ENCODE measurements at regions not wholly inside any gene's neighbourhood (a gene's known extent, or its start where the extent isn't known, plus 50 kb on each side); places are given as distances from the start of the nearest gene placed in this dataset.

DNA sequence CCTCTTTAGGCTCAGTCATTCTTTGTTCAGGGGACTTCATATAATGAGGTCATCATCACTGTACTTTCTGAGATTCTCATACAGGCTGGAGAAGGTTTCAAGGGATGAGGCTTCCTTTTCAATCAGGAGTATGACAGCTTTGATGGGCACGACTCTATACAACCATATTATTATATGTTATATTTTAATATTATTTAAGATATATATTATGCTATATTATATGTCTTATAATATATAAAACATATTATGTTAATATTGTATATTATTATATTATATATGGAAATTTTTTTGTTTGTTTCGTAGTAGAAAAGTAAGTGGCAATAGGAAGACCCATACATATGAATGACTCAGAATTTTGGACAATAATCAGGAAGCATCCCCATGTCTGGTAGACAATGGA, 78.0 kb upstream of the GATA6 start:
- no peak overlapping the region for H3K4ac ChIP-seq (ENCODE audit: low read length)
- no peak overlapping the region for H2BK120ac ChIP-seq (ENCODE audit: low read depth, low read length)
- H2AK5ac ChIP-seq (ENCODE audit: low read depth, low read length): no peak overlapping the region
- H2AFZ ChIP-seq (ENCODE audit: low read length): no peak overlapping the region
- 100% methylated on average over 1 of the region's 2 CpGs; no CpG with 5 or more reads in 1 of the 2 donors for WGBS, 2 donors (ENCODE audit: extremely low coverage in 2 of 2, insufficient read length in 2 of 2, insufficient replicate concordance in 1 of 2)
- no peaks in the 10 kb centered on the region for H3K9me3 ChIP-seq (replicated peaks in 1 of 2; ENCODE audit: control insufficient read depth in 2 of 2, insufficient read depth in 1 of 2, low read depth in 1 of 2, low read length in 2 of 2)
- H3K79me1 ChIP-seq (ENCODE audit: low read depth, low read length): no peaks in the 10 kb centered on the region
- DNase-seq (ENCODE audit: low spot score): no peak
- no peak overlapping the region for H3K4me2 ChIP-seq (ENCODE audit: insufficient read depth, low read length, poor library complexity, severe bottlenecking)
- no peaks in the 10 kb centered on the region for H3K27me3 ChIP-seq (ENCODE audit: control insufficient read depth in 3 of 3, insufficient read depth in 3 of 3, low read depth in 1 of 3, low read length in 3 of 3)
- H4K91ac ChIP-seq (ENCODE audit: low read depth, low read length, poor library complexity): no peak overlapping the region
- H3K14ac ChIP-seq (ENCODE audit: low read length): no peak overlapping the region
- no peak overlapping the region for H3K4me3 ChIP-seq (ENCODE audit: low read length in 2 of 2)
- no peak overlapping the region for H4K8ac ChIP-seq (ENCODE audit: low read depth, low read length)
- no peak overlapping the region for H2BK12ac ChIP-seq (ENCODE audit: low read length)
- H2BK15ac ChIP-seq (ENCODE audit: low read length): no peak overlapping the region
- H2BK5ac ChIP-seq (ENCODE audit: low read length): no peak overlapping the region
- no peaks in the 10 kb centered on the region for H3K4me1 ChIP-seq (ENCODE audit: control insufficient read depth in 2 of 2, insufficient read depth in 1 of 2, low read depth in 1 of 2, low read length in 2 of 2)
- H3K18ac ChIP-seq (ENCODE audit: low read length): no peak overlapping the region
- H3K23ac ChIP-seq (ENCODE audit: low read depth, low read length, poor library complexity): no peak overlapping the region
- no peak overlapping the region for H3K27ac ChIP-seq (replicated peaks; ENCODE audit: low read length)
- no peak overlapping the region for H3K9ac ChIP-seq (ENCODE audit: low read depth, low read length, poor library complexity)
- H3K36me3 ChIP-seq (replicated peaks in 1 of 2; ENCODE audit: control insufficient read depth in 2 of 2, insufficient read depth in 2 of 2, low read length in 2 of 2): no peaks in the 10 kb centered on the region

GRCh38 chr18:22093731-22094357, 75.5 kb upstream of the GATA6 start:
- H3K27ac ChIP-seq (replicated peaks; ENCODE audit: low read length): no peak overlapping the region
- no peak for DNase-seq (ENCODE audit: low spot score)
- H3K4ac ChIP-seq (ENCODE audit: low read length): no peak overlapping the region
- no peaks in the 10 kb centered on the region for H3K4me1 ChIP-seq (ENCODE audit: control insufficient read depth in 2 of 2, insufficient read depth in 1 of 2, low read depth in 1 of 2, low read length in 2 of 2)
- H2AK5ac ChIP-seq (ENCODE audit: low read depth, low read length): no peak overlapping the region
- no peak overlapping the region for H2BK12ac ChIP-seq (ENCODE audit: low read length)
- H2BK15ac ChIP-seq (ENCODE audit: low read length): no peak overlapping the region
- H3K23ac ChIP-seq (ENCODE audit: low read depth, low read length, poor library complexity): no peak overlapping the region
- no peak overlapping the region for H3K9ac ChIP-seq (ENCODE audit: low read depth, low read length, poor library complexity)
- H2BK5ac ChIP-seq (ENCODE audit: low read length): no peak overlapping the region
- no peaks in the 10 kb centered on the region for H3K27me3 ChIP-seq (ENCODE audit: control insufficient read depth in 3 of 3, insufficient read depth in 3 of 3, low read depth in 1 of 3, low read length in 3 of 3)
- H2BK120ac ChIP-seq (ENCODE audit: low read depth, low read length): no peak overlapping the region
- no peaks in the 10 kb centered on the region for H3K36me3 ChIP-seq (replicated peaks in 1 of 2; ENCODE audit: control insufficient read depth in 2 of 2, insufficient read depth in 2 of 2, low read length in 2 of 2)
- WGBS, 2 donors (ENCODE audit: extremely low coverage in 2 of 2, insufficient read length in 2 of 2, insufficient replicate concordance in 1 of 2): no CpG with 5 or more reads among the region's 12 CpGs
- H4K8ac ChIP-seq (ENCODE audit: low read depth, low read length): no peak overlapping the region
- no peak overlapping the region for H4K91ac ChIP-seq (ENCODE audit: low read depth, low read length, poor library complexity)
- H3K14ac ChIP-seq (ENCODE audit: low read length): no peak overlapping the region
- H3K4me2 ChIP-seq (ENCODE audit: insufficient read depth, low read length, poor library complexity, severe bottlenecking): no peak overlapping the region
- H3K79me1 ChIP-seq (ENCODE audit: low read depth, low read length): no peaks in the 10 kb centered on the region
- H3K18ac ChIP-seq (ENCODE audit: low read length): no peak overlapping the region
- H3K4me3 ChIP-seq (ENCODE audit: low read length in 2 of 2): no peak overlapping the region
- H2AFZ ChIP-seq (ENCODE audit: low read length): no peak overlapping the region
- no peaks in the 10 kb centered on the region for H3K9me3 ChIP-seq (replicated peaks in 1 of 2; ENCODE audit: control insufficient read depth in 2 of 2, insufficient read depth in 1 of 2, low read depth in 1 of 2, low read length in 2 of 2)

DNA sequence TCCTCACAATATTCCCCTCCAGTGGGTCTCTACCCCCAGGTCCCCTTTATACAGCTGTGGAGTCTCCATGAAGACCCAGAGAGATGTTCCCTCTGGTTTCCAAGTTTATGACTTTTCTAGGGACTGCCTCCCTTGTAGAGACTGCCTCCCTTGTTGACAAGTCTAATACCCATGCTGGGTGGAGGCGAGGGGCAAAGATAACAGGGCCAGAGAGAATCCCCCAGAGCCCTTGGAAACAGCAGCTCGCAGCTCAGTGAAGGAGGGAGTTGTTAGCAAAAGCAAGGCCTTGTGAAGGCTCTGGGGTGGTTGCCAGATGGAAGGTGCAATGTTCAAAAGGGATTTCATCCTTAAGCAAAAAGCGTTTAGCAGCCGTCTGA, 75.0 kb upstream of the GATA6 start:
- DNase-seq (ENCODE audit: low spot score): no peak
- no peak overlapping the region for H2BK12ac ChIP-seq (ENCODE audit: low read length)
- no peak overlapping the region for H3K23ac ChIP-seq (ENCODE audit: low read depth, low read length, poor library complexity)
- H3K14ac ChIP-seq (ENCODE audit: low read length): no peak overlapping the region
- H3K18ac ChIP-seq (ENCODE audit: low read length): no peak overlapping the region
- H3K79me1 ChIP-seq (ENCODE audit: low read depth, low read length): no peaks in the 10 kb centered on the region
- H3K9ac ChIP-seq (ENCODE audit: low read depth, low read length, poor library complexity): no peak overlapping the region
- H4K91ac ChIP-seq (ENCODE audit: low read depth, low read length, poor library complexity): no peak overlapping the region
- no peaks in the 10 kb centered on the region for H3K9me3 ChIP-seq (replicated peaks in 1 of 2; ENCODE audit: control insufficient read depth in 2 of 2, insufficient read depth in 1 of 2, low read depth in 1 of 2, low read length in 2 of 2)
- H2AFZ ChIP-seq (ENCODE audit: low read length): no peak overlapping the region
- H2BK120ac ChIP-seq (ENCODE audit: low read depth, low read length): no peak overlapping the region
- no peak overlapping the region for H2BK15ac ChIP-seq (ENCODE audit: low read length)
- H3K4ac ChIP-seq (ENCODE audit: low read length): no peak overlapping the region
- H3K27ac ChIP-seq (replicated peaks; ENCODE audit: low read length): no peak overlapping the region
- no peak overlapping the region for H4K8ac ChIP-seq (ENCODE audit: low read depth, low read length)
- H3K4me3 ChIP-seq (ENCODE audit: low read length in 2 of 2): no peak overlapping the region
- no CpG with 5 or more reads among the region's 4 CpGs for WGBS, 2 donors (ENCODE audit: extremely low coverage in 2 of 2, insufficient read length in 2 of 2, insufficient replicate concordance in 1 of 2)
- no peaks in the 10 kb centered on the region for H3K36me3 ChIP-seq (replicated peaks in 1 of 2; ENCODE audit: control insufficient read depth in 2 of 2, insufficient read depth in 2 of 2, low read length in 2 of 2)
- H3K27me3 ChIP-seq (ENCODE audit: control insufficient read depth in 3 of 3, insufficient read depth in 3 of 3, low read depth in 1 of 3, low read length in 3 of 3): no peaks in the 10 kb centered on the region
- H3K4me2 ChIP-seq (ENCODE audit: insufficient read depth, low read length, poor library complexity, severe bottlenecking): no peak overlapping the region
- no peak overlapping the region for H2AK5ac ChIP-seq (ENCODE audit: low read depth, low read length)
- H3K4me1 ChIP-seq (ENCODE audit: control insufficient read depth in 2 of 2, insufficient read depth in 1 of 2, low read depth in 1 of 2, low read length in 2 of 2): no peaks in the 10 kb centered on the region
- H2BK5ac ChIP-seq (ENCODE audit: low read length): no peak overlapping the region

GRCh38 chr18:22098563-22098989, 70.8 kb upstream of the GATA6 start:
- Histone ChIP-seq H2AK5ac (ENCODE audit: low read depth, low read length) (no peak overlapping the region), H3K9me3 (replicated peaks in 1 of 2; ENCODE audit: control insufficient read depth in 2 of 2, insufficient read depth in 1 of 2, low read depth in 1 of 2, low read length in 2 of 2) (peaks cover 0 to 2% of the 10 kb centered on the region in 2 donors), H3K27ac (replicated peaks; ENCODE audit: low read length) (no peak overlapping the region), H3K27me3 (ENCODE audit: control insufficient read depth in 3 of 3, insufficient read depth in 3 of 3, low read depth in 1 of 3, low read length in 3 of 3) (no peaks in the 10 kb centered on the region), H3K23ac (ENCODE audit: low read depth, low read length, poor library complexity) (no peak overlapping the region), H4K91ac (ENCODE audit: low read depth, low read length, poor library complexity) (no peak overlapping the region), H3K4ac (ENCODE audit: low read length) (no peak overlapping the region), H3K36me3 (replicated peaks in 1 of 2; ENCODE audit: control insufficient read depth in 2 of 2, insufficient read depth in 2 of 2, low read length in 2 of 2) (no peaks in the 10 kb centered on the region), H3K4me2 (ENCODE audit: insufficient read depth, low read length, poor library complexity, severe bottlenecking) (no peak overlapping the region), H3K9ac (ENCODE audit: low read depth, low read length, poor library complexity) (no peak overlapping the region), H3K18ac (ENCODE audit: low read length) (no peak overlapping the region), H3K14ac (ENCODE audit: low read length) (no peak overlapping the region), H3K4me3 (ENCODE audit: low read length in 2 of 2) (no peak overlapping the region), H2BK12ac (ENCODE audit: low read length) (no peak overlapping the region), H2BK15ac (ENCODE audit: low read length) (no peak overlapping the region), H3K79me1 (ENCODE audit: low read depth, low read length) (no peaks in the 10 kb centered on the region), H2BK120ac (ENCODE audit: low read depth, low read length) (no peak overlapping the region), H2AFZ (ENCODE audit: low read length) (no peak overlapping the region), H3K4me1 (ENCODE audit: control insufficient read depth in 2 of 2, insufficient read depth in 1 of 2, low read depth in 1 of 2, low read length in 2 of 2) (no peaks in the 10 kb centered on the region), H2BK5ac (ENCODE audit: low read length) (no peak overlapping the region), H4K8ac (ENCODE audit: low read depth, low read length) (no peak overlapping the region)
- DNase-seq (ENCODE audit: low spot score): no peak
- no CpG with 5 or more reads among the region's 3 CpGs for whole genome bisulfite sequencing, 2 donors (ENCODE audit: extremely low coverage in 2 of 2, insufficient read length in 2 of 2, insufficient replicate concordance in 1 of 2)

Data from neuronal stem cell (in vitro differentiated cells).